ENCODE measurements at regions not wholly inside any gene's neighbourhood (a gene's known extent, or its start where the extent isn't known, plus 50 kb on each side); places are given as distances from the start of the nearest gene placed in this dataset.

GRCh38 chr11:39617971-39618370 is 1841.5 kb downstream of the LRRC4C start:
- TF ChIP-seq CTCF (IDR thresholded peaks at IDR 0.05; ENCODE audit: low read depth, low read length) = no peak
- TF ChIP-seq MAX (IDR thresholded peaks at IDR 0.05; ENCODE audit: low read depth, low read length) = no peak
